GM19239 (cell line): ENCODE measurements at regions not wholly inside any gene's neighbourhood (a gene's known extent, or its start where the extent isn't known, plus 50 kb on each side); places are given as distances from the start of the nearest gene placed in this dataset.
"Not testable (repeated sequence)": the region's sequence is repeated elsewhere in the genome, so short reads cannot be mapped to it uniquely, and the experiment has no call there.

Source experiments
- DNase-seq: peaks from one replicate; pipeline ENCODE4 v3.0.0; 2011; ENCODE audit warnings: low spot score; ENCODE audit not compliant: insufficient read length
- FAIRE-seq: peaks from 2 replicates; lab custom pipeline; 2011; peaks lifted over from hg19 to GRCh38; lab: Jason Lieb, UNC

DNA sequence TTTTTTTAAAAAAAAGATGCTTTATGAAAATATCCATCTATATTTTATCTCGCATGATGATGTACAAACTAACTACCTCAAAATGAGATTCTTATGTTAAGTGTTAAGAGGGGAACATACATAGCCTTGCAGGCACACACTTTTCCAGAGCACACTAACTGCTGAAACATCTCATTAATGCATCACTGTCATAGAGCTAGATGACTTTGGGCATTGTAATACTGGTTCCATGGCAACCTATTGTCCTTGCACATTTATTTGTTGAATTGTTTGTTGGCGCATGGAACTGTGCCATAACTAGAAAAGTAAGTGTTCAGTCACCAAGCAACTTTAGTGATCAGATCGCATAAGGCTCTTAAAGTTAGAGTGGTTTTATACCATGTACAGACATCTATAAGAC lies 348.3 kb downstream of the GALC start:
- DNase-seq = no peak
- FAIRE-seq = no peak

- DNase-seq = no peak
Measured at GRCh38 chr14:87643005-87643404, 350.0 kb downstream of the GALC start.

GRCh38 chr14:87640553-87640952 lies 352.4 kb downstream of the GALC start:
- no peak for FAIRE-seq

More at GRCh38 chr14:87643005-87643404, 350.0 kb downstream of the GALC start:
- FAIRE-seq = no peak

DNA sequence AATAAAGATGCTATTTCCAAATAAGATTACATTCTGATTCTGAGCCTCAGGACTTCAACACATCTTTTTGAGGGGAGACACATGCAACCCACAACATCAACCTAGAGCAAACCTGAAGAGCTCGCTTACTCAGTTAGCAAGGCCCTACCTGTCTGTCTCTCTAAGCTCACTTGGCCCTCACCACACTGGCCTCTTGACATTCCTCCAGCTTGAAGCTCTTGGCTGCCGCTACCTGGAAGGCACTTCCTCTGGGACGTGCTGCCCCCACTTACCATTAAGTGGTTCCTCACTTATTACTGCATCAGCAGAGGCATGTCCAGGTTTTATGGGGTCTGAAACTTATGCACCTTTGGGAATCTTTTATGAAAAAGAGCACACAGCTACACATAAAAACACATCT lies 354.8 kb downstream of the GALC start:
- DNase-seq = no peak
- no peak for FAIRE-seq

More at GRCh38 chr14:87640553-87640952, 352.4 kb downstream of the GALC start:
- no peak for DNase-seq

- DNase-seq (no peak), FAIRE-seq (no peak)
Measured at GRCh38 chr14:87635442-87635841, 357.5 kb downstream of the GALC start.

DNA sequence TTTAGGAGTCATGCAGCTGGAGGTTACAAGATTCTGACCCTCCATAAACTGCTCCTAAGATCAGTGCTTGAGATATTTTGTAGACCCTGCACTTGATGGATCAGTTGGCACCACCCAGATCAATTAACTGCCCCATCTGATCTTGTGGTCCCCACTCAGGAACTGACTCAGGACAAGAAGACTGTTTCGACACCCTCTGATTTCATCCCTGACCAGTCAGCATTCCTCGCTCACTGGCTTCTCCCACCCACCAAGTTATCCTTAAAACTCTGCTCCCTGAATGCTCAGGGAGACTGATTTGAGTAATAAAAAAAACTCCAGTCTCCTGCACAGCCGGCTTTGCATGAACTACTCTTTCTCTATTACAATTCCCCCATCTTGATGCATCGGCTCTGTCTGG lies 360.2 kb downstream of the GALC start:
- DNase-seq (no peak), FAIRE-seq (no peak)

DNA sequence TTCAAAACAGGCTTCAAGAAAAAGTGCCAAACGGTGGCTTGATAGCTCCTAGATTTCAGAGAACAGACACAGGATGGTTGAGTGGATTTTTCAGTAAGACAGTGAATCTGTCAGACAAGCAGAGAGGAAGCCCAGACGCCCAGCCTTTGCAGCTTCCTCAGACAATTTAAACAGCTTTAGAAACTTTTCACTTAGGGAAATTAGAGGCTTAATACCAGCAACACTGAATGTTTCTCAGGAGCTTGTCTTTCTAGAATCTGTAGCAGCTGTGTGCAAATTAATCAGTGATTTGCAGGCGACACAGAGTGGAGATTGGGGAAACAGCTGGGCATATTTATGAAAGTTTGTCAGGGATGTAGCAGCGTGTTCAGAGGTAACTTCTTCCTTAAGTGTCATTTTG lies 362.1 kb downstream of the GALC start:
- no peak for FAIRE-seq
- no peak for DNase-seq

DNA sequence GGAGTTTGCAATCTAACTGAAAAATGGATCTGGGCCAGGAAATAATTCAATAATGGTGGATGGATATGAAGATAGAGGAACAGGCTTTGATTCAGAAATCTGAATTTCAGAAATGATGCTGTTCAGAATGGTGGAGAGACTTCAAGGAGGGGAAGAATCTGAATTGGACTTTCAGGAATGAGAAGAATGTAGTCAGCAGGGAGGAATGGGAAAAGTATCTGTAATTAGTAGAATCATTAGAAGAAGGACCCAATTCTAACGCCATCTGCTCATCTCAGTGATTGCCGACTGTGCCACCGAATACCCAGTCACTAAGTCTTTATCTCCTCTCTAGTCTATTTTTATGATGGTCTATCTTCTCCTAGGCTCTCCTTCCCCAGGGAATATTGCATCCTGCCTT lies 363.2 kb downstream of the GALC start:
- DNase-seq (no peak), FAIRE-seq (no peak)

- FAIRE-seq = no peak
- no peak for DNase-seq
Measured at GRCh38 chr14:87628780-87629179, 364.2 kb downstream of the GALC start.

GRCh38 chr14:87628129-87628528 lies 364.9 kb downstream of the GALC start:
- FAIRE-seq (no peak), DNase-seq (no peak)

DNA sequence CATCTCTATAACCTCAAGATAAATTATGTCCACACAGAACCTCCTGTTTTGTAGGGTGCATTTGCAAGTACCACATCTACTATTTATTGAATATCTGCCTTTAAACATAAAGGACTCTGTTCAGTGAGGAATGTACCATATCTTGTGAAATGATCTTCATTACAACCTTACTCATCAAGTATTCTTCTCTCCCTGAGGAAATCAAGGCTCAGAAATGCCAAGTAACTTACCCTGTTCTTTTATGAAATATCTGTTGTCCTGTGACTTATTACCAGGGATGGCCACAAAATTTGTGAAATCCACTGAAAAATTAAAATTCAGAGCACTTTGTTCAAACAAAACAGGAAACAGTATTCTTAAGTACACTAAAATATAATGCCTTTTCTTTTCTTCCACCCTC lies 366.7 kb downstream of the GALC start:
- DNase-seq = no peak
- FAIRE-seq = no peak

DNA sequence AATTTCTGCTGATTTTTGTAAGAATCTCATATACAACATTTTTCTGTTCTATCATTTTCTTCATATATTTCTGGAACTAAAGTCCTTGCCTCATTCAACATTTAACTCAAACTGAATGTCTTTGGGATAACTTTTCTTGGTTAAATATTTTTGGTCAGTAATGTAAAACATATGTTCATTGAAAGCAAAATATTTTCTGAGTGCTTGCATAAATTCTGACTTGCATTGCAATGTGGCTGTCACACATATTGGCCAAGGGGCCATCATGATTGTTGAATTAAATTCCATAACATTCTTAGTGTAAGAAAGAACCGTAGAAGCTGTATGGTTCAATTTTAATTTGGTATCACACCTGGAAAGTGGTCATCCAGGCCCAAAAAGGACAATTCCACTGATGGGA lies 369.4 kb downstream of the GALC start:
- DNase-seq (no peak), FAIRE-seq (no peak)

GRCh38 chr14:87617079-87617478 lies 375.9 kb downstream of the GALC start:
- DNase-seq = no peak
- FAIRE-seq = no peak

GRCh38 chr14:87615822-87616679 lies 376.9 kb downstream of the GALC start:
- DNase-seq (peak; percentile 39), FAIRE-seq (no peak)

GRCh38 chr14:87615047-87615446 lies 377.9 kb downstream of the GALC start:
- FAIRE-seq = no peak

GRCh38 chr14:87613881-87614280 lies 379.1 kb downstream of the GALC start:
- FAIRE-seq = no peak
- DNase-seq = no peak

More at GRCh38 chr14:87615047-87615446, 377.9 kb downstream of the GALC start:
- no peak for DNase-seq

DNA sequence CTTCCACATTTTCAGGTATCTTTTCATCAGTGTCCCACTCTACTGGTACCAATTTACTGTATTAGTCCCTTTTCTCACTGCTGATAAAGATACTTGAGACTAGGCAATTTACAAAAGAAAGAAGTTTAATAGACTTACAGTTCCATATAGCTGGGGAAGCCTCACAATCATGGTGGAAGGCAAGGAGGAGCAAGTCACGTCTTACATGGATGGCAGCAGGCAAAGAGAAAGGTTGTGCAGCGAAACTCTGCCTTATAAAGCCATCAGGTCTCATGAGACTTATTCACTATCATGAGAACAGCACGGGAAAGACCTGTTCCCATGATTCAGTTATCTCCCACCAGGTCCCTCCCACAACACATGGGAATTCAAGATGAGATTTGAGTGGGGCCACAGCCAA lies 385.9 kb downstream of the GALC start:
- DNase-seq, FAIRE-seq: not testable (repeated sequence)

DNA sequence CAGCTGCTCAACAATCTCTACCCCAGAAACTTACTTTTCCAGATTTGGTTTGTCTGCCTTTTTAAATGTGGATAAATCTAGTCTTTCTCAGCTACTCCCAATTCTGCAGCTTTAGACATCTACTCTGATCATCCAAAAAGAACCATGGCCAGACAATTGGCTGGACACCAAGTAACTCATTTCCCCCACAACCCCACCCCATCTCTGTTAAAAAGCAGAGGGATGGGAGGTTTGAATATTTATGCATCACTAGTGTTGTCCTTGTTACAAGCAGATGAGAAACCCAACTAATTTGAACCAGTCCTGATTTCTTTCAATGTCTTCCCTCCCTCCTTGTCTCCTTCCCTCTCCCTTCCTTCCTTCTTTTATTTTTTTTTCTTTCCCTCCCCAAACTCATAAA lies 391.9 kb downstream of the GALC start:
- DNase-seq (no peak), FAIRE-seq (no peak)

DNA sequence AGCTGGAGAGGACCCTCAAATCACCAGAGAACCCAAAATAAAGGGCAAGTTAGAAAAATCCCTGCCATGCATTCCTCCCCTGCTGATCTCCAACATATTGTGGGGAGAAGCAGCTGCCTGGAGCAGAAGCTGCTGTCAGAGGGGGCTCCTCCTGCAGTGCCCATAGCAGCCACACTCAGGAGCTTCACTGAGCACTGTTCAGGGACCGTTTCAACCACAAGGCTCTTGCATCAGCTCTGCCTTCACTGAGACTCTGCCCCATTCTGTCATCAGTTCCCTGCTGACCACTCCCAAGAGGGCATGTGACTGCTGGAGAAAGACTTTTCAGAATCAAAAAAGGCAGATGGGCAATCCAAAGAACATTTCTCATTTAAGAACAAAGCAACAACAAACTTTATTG lies 392.7 kb downstream of the GALC start:
- FAIRE-seq = no peak
- DNase-seq = no peak

DNA sequence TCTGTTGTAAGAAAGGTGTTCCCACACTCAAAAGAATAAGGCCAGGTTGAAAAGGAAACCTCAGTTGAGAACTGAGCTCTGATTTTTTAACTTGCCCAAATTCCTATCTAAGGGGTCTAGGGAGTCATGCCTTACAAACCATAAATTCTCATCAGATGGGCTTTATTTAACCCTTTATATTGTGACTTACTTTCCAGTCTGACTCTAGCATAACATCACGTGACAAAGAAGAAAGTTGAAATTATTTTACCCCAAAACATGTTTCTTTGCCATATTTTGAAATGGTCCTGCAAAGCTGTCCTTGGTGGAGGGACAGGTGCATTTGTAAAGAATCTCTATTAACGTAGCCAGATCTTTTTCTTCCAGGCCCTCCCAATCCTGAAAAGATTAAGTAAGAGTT lies 411.7 kb downstream of the GALC start:
- FAIRE-seq (no peak), DNase-seq (no peak)

DNA sequence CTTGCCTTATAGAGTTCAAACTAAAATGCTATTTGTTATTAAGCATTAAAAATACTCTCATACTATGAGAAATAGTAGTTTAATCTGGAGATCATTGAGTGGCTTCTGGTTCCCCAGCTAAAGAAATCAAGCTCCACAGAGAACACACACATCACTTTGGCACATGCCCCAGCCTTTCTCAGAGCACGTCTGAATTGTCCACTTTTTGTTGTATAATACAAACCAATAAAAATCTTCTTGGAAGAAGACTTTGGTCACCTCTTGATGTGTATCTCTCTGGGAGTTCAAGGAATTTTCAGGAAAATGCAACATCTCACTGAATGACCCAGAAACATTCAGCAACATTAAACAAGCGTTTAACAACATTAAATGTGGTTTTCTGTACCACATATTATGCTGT lies 413.9 kb downstream of the GALC start:
- FAIRE-seq (no peak), DNase-seq (no peak)

DNA sequence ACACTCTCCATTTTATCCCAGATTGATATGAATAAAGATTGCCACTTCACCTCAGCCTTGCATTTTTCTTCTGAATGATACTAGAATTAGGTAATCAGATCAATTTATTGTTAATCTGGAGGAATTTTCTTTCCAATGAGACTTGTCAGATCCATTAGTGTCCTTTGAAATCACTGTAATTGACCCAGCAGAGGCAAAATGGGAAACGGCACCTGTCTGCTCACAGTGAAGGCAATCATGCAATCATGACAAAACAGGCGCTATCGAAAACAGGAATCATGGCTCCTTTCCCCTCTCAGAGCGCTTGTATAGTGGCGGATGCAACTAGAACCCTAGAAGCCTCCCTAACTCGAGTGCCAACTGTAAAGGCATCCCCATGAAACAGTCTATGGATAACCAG lies 417.6 kb downstream of the GALC start:
- DNase-seq = no peak

More for the DNA sequence above, 417.6 kb downstream of the GALC start:
- no peak for FAIRE-seq
